H54 (cell line): ENCODE measurements at regions not wholly inside any gene's neighbourhood (a gene's known extent, or its start where the extent isn't known, plus 50 kb on each side); places are given as distances from the start of the nearest gene placed in this dataset.
"Not testable (repeated sequence)": the region's sequence is repeated elsewhere in the genome, so short reads cannot be mapped to it uniquely, and the experiment has no call there.

Experiments used
- DNase-seq: peaks from one replicate; pipeline ENCODE4 v3.0.0; 2011; ENCODE audit warnings: low spot score, mixed read lengths; ENCODE audit not compliant: insufficient read length
- FAIRE-seq: peaks from 3 replicates; lab custom pipeline; 2011; peaks lifted over from hg19 to GRCh38; lab: Jason Lieb, UNC
- POLR2A ChIP-seq: IDR thresholded peaks from 2 replicates; pipeline ENCODE4 v1.6.1; 2011; ENCODE audit warnings: low read depth, mild to moderate bottlenecking, low read length

GRCh38 chr10:80964955-80965614 is 427.4 kb downstream of the SH2D4B start:
- no peak for FAIRE-seq
- no peak for TF ChIP-seq POLR2A
- DNase-seq: no peak

DNA sequence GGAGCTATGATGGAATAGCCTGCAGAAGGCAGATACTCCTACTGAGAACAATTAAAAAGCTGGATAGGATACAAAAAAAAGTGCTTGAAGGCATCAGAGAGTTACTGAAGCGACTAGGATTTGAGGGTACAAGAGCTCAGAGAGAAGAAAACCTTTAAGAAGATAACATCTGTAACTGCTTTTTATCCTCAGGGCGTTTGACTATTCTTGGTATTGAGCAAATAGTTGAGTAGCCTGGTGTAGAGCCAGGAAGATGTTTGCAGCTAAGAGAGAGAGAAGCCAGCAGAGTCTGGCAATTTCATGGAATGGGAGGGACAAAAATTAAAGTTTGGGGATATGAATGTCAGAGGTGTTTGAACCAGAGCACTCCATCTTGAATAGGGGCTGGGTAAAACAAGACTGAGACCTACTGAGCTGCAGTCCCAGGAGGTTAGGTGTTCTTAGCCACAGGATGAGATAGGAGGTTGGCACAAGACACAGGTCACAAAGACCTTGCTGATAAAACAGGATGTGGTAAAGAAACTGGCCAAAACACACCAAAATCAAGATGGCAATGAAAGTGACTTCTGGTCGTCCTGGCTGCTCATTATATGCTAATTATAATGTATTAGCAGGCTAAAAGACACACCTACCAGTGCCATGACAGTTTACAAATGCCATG is 428.8 kb downstream of the SH2D4B start:
- FAIRE-seq (no peak), DNase-seq (no peak)
- TF ChIP-seq POLR2A: no peak

DNA sequence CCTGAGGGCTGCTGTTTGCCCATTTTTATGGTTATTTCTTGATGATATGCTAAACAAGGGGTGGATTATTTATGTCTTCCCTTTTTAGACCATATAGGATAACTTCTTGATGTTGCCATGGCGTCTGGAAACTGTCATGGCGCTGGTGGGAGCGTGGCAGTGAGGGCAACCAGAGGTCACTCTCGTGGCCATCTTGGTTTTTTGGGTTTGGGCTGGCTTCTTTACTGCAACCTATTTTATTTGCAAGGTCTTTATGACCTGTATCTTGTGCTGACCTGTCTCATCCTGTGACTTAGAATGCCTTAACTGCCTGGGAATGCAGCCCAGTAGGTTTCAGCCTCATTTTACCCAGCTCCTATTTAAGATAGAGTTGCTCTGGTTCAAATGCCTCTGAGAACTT is 429.7 kb downstream of the SH2D4B start:
- FAIRE-seq, DNase-seq: not testable (repeated sequence)

- FAIRE-seq: no peak
- no peak for DNase-seq
- TF ChIP-seq POLR2A: no peak
These were observed 431.2 kb downstream of the SH2D4B start for GRCh38 chr10:80968903-80969302.

GRCh38 chr10:80971461-80971860 is 433.8 kb downstream of the SH2D4B start:
- no peak for DNase-seq
- no peak for FAIRE-seq
- TF ChIP-seq POLR2A: no peak

DNA sequence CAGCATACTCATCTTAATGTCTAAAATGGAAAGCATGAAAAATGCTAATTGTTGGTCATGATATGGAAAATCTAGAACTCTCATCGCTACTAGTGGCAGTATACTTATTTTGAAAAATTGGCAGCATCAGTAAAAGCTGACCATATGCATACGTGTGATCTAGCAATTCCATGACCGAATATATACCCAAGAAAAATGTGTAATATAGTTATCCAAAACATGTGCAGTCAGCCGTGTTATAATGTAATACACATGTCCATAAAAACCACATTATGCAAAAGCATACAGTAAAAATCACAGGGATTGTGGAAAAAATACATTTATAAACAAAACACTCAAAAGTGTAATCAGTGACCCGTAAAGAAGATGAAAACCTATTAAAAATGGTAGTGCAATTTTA is 439.0 kb downstream of the SH2D4B start:
- no peak for FAIRE-seq
- TF ChIP-seq POLR2A: no peak
- no peak for DNase-seq

GRCh38 chr10:80985102-80985501 is 447.4 kb downstream of the SH2D4B start:
- FAIRE-seq: no peak
- no peak for DNase-seq
- TF ChIP-seq POLR2A: no peak

DNA sequence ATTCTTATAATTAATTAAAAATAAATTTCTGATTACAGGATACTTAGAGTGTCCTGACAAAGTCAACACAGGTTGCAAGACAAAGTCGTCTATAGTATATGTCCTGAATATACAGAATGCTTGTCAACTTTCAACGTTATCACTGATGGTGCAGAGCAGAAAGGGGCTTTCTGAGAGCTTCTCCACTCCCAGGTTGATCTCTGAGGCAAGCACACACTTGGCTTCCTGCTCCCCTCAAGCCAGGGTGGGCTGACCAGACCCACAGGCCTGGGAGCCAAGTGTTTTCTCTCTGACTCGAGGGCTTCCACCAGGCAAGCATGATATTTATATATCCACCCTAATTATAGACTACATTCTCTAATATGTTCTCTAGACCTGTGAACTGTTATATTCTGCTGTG is 448.9 kb downstream of the SH2D4B start:
- no peak for DNase-seq
- TF ChIP-seq POLR2A: no peak
- FAIRE-seq: no peak

GRCh38 chr10:80988755-80989154 is 451.1 kb downstream of the SH2D4B start:
- no peak for TF ChIP-seq POLR2A
- FAIRE-seq (no peak), DNase-seq (no peak)

DNA sequence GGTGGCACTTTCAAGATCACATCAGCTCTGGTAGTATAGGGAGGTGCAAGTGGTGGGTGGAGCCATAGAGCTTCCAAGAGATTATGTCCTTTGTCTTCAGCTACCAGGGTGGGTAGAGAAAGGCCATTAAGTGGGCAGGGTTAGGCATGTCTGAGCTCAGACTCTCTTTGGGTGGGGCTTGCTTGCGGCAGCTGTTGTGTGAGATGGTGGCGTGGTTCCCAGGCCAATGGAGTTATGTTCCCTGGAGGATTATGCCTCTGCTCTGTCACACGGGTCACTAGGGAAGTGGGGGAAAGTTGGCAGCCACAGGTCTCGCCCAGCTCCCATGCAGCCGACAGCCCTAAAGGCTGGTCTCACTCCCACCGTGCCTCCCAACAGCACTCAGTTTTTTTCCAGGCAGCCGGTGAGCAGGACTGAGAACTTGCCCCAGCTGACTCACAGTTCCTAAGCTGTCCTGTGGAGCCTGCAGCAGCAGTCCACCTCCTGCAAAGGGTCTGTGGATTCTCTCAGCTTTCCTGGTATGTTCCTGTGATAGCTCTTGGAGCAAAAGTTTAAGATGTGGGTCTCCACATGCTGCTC is 459.0 kb downstream of the SH2D4B start:
- no peak for TF ChIP-seq POLR2A
- FAIRE-seq (no peak), DNase-seq (no peak)

- TF ChIP-seq POLR2A: no peak
- FAIRE-seq (no peak), DNase-seq (no peak)
These were observed 463.1 kb downstream of the SH2D4B start for GRCh38 chr10:81000781-81001180.

DNA sequence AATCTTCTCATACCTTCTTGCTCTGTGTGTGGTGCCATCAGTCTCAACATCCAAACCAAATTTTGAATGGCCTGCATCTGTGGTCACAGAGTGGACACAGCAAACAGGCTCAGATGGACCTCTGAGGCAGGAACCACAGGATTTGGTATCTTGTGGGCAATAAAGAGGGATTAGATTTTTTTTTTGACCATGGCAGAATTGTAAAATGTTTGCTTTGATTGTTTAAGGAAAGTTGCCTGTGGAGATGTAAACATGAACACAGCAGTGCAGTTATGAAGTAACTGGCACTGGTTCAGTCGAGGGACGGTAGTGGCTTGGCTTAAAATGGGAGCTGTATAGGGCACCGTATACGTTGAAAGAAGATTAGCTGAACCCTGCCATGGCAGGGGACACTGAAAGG is 464.7 kb downstream of the SH2D4B start:
- no peak for FAIRE-seq
- TF ChIP-seq POLR2A: no peak
- DNase-seq: no peak

- DNase-seq (no peak), FAIRE-seq (no peak)
- no peak for TF ChIP-seq POLR2A
These were observed 470.2 kb downstream of the SH2D4B start for GRCh38 chr10:81007872-81008271.

DNA sequence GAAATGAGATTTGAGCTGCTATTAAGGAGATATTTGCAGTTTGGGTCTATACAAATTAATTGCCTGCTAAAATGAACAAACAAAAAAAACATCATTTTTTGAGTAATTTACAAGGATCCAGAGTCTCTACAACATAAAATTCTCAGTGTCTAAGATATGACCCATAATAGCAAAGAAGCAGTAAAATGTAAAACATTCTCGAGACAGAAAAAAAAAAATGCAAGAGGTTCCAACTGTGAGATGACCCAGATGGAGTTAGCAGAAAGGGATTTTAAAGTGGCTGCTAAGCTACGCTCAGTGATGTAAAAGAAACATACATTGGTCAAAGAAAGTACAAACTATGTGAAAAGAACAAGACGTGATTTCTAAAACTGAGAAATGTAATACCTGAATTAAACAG is 471.0 kb downstream of the SH2D4B start:
- no peak for TF ChIP-seq POLR2A
- DNase-seq: no peak
- FAIRE-seq: no peak

GRCh38 chr10:81009296-81009695 is 471.6 kb downstream of the SH2D4B start:
- no peak for TF ChIP-seq POLR2A
- FAIRE-seq: no peak
- no peak for DNase-seq

DNA sequence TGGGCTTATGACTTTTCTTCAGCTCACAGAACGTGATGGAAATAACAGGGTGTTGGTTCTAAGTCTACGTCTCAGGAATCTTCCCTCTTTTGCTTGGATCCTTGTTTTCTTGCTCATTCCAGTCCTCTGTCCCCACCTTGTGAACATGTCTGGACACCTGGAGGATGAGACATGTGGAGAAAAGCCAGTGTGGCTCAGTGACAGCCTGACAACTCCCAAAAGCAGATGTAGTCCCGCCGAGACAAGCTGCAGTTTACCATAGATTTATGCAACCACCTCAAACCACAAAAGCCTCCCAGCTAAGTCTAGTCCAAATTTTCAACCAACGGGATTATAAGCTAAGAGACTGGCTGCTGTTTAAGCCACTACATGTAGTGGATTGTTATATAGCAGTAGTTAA is 476.1 kb downstream of the SH2D4B start:
- FAIRE-seq (no peak), DNase-seq (no peak)
- TF ChIP-seq POLR2A: no peak
